ENCODE measurements at regions not wholly inside any gene's neighbourhood (a gene's known extent, or its start where the extent isn't known, plus 50 kb on each side); places are given as distances from the start of the nearest gene placed in this dataset.
"Not testable (repeated sequence)": the region's sequence is repeated elsewhere in the genome, so short reads cannot be mapped to it uniquely, and the experiment has no call there.

DNA sequence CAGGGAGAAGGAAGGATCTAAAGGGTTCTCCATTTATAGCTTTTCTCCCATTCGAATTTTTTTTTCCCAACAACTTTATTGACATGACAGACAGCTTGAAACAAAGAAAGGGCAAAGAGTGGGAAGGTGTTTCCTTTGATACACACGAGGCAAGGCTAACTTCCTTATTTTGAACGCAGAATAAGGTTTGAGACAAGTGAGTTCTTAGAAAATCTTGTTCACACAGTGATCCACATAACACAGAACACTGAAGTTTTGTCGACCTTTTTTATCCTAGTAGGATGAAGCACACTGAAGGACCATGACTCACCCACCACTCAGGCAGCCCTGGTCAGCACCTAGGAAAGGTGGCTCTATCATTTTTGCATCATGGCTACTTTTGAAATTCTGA, 425.8 kb upstream of the MDFIC2 start:
- no peak for DNase-seq (ENCODE audit: low read depth in 2 of 2)

DNA sequence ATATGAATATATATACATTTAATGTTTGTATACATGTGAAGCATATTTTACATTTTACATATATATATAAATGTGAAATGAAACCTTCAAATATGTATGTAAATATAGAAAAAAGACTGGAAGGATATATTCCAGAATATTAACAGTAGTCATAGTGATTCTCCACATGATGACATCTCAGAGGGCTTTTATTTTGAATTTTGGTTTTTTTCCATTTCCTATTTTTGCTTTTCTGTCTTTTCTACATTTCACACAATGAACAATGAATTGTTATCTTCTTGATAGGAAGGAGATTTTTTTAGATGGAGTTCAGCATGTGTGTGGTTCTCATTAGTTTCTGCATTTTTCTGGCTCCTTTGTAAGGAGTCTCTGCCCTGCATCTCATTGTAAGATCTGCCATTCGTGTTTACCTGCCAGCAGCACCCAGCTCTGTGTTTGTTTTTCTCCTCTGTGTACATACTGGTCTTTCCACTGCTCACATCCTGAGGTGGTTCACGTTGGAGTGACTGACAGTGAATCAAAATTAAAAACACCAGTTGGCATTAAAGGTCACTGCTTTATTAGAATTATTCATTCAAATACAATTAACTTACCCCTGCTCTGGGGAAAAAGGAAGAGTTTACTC, 425.3 kb upstream of the MDFIC2 start:
- no peak for DNase-seq (ENCODE audit: low read depth in 2 of 2)

DNA sequence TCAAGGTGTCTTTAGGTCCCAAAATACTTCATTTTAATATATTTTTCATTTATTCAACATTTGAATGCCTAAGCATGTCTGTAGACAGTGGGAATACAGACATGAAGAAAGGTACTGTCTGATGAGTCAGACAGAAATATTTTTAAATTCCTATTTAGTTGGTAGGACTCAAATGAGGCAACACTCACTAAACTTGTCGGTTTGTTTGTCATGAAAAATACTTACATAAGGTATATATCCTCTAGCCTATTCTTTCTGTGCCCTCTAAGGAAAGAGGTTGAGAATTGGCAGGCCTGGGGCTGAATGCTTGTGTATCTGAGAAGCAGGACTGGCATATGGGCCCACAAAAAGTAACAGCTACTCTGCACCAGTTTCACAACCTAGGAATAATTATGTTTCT, 423.6 kb upstream of the MDFIC2 start:
- DNase-seq (ENCODE audit: low read depth in 2 of 2), result no peak

DNA sequence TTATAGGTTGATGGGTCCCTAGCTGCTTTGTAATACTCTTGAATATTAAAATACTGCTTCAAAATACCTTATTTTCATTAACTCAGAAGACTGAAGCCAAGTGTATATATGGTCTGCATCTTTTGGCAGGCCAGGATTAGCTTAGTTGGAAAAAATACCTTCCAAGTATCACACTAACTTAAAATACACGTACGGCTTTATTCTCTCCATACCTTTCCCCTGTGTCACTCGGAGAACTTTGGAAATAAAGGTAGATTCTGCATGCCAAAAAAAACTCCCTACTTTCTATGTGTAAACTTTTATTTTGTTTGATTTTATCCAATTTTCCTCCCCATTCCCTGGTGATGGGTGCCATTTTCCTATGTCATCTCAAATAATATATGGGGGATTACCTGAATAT, 422.3 kb upstream of the MDFIC2 start:
- no peak for DNase-seq (ENCODE audit: low read depth in 2 of 2)

DNA sequence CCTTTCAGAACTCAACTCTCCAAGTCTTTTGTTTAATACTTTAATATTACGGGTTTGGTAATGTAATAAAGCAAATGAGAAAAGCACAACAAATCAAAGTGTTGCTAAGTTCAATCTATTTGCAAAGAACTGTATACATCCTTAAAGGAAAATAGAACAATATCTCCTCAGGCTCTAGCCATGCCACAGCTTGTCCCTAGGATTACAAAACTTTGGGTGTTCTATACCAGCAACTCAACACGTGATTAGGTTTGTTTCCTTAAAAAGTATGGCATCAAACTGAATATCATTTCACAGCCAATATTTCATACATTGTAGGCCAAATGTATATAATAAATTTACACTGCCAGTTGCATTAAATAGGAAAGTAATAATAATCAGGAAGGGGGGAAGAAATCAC, 418.6 kb upstream of the MDFIC2 start:
- no peak for DNase-seq (ENCODE audit: low read depth in 2 of 2)

DNA sequence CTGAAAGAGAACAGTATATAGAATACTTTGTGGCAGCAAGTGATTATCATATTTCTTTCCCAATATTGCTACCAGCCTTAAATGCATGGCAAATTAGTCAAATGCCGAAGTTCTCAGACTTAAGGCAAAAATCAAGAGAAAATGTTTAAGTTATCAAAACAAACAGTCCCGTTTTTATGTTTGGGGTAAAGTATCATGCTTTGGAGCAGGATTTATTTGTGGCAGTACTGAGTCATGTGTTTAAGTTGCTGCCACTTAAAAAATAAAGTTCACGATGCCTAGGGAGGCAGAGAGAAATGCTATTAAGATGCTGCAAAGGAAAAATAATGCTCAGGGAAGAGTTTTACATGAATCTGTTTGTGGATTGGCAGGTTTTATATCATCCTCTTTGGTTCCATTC, 417.4 kb upstream of the MDFIC2 start:
- no peak for DNase-seq (ENCODE audit: low read depth in 2 of 2)

DNA sequence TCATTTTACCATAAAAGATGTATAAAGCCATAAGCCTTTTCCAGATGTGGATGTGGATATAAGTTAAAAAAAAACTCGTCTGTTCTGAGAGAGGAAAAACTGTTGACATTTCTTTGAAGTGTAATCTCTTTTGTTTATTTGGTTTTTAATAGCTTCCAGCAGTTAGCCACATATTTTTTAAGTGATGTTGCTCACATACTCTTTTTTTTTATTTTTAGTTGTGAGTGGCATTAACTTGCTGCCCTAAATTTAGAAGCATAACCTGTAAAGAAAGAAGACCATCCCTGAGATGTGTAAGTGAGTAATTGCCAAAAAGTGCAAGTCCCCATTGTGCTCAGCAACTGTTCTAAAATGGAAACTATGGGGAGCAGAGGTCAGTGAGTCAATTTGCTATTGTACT, 415.9 kb upstream of the MDFIC2 start:
- no peak for DNase-seq (ENCODE audit: low read depth in 2 of 2)

DNA sequence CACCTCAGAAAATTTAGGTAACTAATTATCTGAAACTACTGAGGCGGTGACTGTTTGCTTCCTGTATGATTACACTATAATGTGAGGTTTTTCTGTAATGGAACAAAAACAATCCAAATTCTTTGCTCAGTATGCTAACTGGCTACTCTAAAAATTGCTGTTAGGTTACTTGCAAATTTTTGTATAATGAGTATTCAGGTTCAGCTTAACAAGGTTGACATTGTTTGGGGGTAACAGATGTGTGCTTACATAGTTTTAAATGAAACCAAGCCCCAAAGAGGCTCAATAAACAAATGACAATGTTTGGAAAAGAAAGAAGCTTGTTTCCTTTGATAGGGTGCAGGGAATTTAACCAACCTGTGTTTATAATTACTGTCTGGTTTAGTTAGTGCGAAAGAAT, 414.5 kb upstream of the MDFIC2 start:
- DNase-seq (ENCODE audit: low read depth in 2 of 2), result no peak

DNA sequence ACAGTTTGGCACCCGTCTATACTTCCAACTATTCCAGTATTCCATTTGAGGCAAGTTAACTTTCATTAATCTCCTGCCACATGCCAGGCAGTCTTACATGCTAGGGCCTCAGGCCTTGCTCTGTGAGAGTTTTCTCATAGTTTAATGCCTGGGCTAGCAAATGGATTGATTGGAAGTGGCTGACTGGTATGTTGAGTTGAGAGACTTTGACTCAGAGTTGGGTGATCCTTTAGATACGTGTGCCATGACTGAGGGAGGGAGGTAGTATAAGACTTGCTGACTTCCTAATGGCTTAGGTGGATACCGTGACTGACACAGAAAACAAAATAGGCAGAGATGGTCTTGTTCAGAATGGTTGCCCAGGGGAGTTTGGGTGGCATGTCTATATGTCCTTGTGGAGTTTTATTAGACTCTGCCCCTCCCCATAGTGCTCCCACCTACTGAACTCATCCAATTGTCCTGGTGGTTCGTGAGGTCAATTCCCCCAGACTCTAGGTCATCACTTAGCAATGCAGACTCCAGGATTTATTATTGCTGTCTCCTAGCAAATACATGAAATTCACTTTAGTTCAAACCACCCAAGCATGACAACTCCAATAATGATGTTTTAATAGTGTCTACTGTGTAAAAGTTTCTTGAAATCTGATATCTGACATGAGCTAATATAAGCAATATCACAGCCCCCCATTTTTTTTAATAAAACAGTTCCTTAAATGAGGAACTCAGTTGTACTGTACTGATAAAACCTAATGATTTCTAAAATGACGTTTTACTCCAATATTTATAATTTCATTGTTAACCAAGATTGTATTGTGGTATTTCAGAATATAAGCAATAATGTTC, 413.9 kb upstream of the MDFIC2 start:
- DNase-seq (ENCODE audit: low read depth in 2 of 2), result no peak

DNA sequence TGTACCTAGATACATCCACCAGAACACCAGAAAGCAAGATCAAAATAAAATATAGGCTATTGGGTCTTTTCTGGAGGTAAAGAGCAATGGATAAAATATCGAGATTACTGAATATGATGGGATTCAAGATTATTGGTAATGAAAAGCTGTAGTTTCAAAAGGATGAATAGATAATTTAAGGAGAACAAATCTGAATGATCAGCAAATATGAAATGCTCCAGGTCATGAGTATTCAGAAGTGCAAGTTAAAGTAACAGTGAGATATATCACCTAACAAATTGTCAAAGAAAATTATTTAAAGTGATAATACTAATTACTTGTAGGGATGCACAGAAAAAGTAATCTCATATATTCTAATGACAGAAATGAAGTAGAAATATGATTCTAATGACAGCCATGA, 409.6 kb upstream of the MDFIC2 start:
- no peak for DNase-seq (ENCODE audit: low read depth in 2 of 2)

DNA sequence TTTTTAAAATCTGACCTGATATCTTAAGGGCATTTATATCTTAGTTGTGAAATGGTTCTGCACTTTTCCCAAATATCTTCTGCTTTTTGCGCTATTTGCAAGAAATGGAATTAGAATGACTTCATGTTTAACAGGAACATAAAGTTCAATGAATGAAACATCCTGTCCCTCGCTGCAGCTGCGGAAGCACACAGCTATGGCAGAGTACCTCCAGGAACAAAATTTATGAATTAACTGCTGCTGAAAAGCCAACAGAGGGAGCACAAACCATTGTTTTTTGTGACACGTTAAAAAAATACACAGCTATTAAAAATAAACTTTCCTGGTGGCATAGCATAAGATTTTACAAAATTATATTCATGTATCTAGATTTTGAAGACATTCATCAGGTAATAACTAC, 404.4 kb upstream of the MDFIC2 start:
- no peak for DNase-seq (ENCODE audit: low read depth in 2 of 2)

DNA sequence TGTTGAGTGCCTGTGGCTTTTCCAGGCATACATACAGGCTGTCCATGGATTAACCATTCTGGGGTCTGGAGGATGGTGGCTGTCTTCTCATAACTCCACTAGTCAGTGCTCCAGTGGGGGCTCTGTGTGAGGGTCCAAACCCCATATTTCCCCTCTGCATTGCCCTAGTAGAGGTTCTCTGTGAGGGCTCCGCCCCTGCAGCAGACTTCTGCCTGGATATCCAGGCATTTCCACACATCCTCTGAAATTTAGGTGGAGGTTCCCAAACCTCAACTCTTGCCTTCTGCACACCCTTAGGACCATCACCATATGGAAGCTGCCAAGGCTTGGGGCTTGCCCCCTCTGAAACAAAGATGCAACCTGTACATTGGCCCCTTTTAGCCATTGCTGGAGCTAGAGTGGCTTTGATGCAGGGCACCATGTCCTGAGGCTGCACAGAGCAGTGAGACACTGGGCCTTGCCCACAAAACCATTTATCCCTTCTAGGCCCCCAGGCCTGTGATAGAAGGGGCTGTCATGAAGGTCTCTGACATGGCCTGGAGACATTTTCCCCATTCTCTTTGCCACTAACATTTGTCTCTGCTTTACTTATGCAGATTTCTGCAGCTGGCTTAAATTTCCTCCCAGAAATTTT, 400.1 kb upstream of the MDFIC2 start:
- DNase-seq (ENCODE audit: low read depth in 2 of 2), result no peak

DNA sequence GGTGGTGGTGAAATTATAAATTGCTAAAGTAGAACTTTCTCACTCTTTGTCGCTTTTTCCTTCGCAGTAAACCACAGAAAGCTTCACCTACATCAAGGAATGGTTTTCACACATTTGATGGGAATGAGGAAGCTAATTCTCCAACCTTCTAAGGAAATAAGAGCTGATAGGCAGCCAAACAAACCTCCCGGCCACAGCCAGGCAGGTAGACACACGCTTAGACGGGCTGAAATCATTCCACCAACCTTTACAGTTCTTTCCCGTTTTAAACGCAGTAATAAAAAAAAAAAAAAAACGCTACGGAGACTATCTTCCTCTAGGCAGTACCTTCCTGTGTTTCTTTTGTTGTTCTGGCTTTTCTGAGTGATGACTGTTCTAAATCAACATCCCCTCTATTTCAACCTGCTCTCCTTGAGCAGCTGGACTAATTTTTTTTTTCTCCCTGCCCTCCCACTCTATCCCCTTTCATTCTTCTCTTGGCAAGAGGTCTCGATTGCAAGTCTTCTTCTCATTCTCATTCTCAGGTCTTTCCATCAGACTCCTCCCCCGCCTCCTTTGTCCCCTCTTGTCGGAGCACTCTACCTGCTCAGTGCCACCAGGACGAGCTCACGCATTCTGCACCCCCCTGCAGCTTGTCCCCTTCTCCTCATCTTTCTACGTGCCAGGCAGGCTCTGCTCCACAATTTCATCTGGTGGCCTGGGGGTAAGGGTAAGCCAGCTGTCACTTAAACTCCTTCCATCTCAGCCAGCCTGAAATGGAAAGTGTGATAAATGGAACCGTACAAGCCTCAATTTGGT, 391.1 kb upstream of the MDFIC2 start:
- no peak for DNase-seq (ENCODE audit: low read depth in 2 of 2)

DNA sequence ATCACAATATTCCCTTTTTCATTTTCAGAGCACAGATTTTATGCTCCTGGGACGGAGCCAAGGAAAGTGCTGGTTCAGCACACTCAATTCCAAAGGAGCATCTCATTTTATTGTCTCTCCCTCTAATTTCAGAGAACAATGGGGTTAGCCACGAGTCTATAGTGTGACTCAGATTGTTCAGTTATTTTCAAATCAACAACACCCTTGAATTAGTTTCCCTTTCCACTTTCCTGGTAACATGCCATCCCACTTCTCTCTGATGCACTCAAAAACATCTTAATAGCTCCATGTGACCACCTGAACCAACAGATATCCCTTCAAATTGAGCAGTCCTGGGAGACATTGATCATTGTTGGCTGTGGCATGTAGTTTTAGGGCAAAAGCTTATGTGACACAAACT, 389.7 kb upstream of the MDFIC2 start:
- no peak for DNase-seq (ENCODE audit: low read depth in 2 of 2)

DNA sequence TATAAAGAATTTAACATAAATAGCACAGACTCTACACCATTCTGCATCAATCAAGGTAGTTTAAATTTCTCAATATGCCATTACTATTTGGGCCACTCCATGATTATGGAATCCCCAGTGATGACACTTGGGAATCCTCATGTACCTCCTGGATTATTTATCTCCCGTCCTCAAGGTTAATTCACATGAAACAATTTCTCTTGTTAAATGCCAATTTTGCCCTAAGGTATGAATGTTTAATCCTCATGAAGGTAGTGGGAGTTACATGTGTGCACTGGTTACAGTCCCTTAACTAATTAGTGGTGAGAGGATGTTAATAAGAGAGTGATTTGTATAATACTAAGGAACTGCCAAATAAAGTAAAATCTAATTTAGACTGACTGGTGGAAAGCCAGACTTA, 372.3 kb upstream of the MDFIC2 start:
- DNase-seq (ENCODE audit: low read depth in 2 of 2), result no peak

DNA sequence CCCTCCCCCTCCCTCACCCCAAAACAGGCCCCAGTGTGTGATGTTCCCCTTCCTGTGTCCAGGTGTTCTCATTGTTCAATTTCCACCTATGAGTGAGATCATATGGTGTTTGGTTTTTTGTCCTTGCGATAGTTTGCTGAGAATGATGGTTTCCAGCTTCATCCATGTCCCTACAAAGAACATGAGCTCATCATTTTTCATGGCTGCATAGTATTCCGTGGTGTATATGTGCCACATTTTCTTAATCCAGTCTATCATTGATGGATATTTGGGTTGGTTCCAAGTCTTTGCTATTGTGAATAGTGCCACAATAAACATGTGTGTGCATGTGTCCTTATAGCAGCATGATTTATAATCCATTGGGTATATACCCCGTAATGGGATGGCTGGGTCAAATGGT, 363.4 kb upstream of the MDFIC2 start:
- not testable (repeated sequence) for DNase-seq (ENCODE audit: low read depth in 2 of 2)

DNA sequence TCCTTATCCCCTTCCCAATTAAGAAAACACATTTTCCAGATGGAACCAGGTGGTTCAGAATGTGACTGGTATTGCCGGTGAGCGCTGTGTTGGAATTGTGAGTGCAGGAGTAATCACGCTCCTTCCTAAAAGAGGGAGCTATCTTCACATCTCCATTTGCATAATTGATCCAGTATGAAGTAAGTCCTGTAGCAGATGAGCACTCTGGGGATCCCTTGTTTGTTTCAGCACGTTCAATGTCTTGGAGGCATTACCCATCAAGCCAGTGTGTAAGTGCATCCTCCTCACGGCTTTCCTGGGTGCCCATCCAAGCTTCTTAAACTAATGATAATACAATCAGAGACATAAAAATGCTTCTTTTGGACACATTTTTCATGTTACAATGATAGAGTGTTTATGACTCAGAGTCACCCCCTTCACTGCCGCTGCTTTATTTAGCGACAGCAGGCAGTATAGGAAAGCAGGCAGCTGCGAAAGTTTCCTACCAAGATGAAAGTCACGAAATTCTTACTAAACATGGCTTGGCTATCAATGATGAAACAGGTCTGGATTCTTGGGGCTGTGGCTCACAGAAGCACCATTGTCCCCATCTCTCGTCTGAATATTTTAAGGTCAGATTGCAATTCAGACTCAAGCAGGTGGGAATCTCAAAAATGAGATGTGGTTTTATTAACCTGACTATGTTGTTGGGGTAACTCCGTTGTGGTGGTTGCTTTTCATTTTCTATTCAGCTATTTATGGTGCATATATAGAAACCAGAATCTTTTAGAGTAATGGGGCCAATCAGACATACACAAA, 346.3 kb upstream of the MDFIC2 start:
- no peak for DNase-seq (ENCODE audit: low read depth in 2 of 2)

DNA sequence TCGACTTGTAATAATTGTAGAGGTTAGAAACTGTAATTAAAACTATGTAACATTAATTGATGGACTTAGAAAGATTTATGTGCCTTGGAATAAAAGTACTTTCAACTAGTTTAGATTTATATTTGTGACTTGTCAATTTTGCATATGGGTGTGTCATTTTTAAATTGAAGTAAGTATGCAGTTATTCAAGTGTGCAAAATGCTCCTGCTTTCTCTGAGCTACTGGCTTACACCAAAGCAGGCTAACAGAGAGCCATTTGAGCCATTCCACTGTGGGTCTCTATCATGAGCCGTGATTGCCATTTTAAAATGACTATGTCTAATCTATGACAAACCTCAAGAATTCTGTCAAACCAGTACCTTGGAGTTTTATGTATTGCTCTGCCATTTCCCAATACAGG, 345.0 kb upstream of the MDFIC2 start:
- DNase-seq (ENCODE audit: low read depth in 2 of 2), result no peak

DNA sequence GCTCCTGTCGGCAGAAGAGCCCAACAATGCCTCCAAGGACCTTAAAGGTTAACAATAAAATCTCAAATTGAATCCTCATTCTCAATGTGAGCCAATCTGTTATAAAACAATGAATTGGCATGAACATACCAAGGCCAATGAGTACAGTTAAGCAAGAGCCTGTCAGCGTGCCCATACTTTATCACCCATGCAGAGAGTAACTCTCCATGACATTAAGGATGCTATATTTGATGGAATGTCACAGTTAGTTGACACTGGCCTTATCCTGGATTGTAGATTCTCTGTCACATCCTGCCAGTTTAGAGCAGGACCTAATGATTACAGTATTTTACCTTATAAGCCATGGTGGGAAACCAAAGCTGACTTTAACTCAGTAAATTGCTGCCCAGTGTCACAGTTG, 335.4 kb upstream of the MDFIC2 start:
- DNase-seq (ENCODE audit: low read depth in 2 of 2), result no peak

DNA sequence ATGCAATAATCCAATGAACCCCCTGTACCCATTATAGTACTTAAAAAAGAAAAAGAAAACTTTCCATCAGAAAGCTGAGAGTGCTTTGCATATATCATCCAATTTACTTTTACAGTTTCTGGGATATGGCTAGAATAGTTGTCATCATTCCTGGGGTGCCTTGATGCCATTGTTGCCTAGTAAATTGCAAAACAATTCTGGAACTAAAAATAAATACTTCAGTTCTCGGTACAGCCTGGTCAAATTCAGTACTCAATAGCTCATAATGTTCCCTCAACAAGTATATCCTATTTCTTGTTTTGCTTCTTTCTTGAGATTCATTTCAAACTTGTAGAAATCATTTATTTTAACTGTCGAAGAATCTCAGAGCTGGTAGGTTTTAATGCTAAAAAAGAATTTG, 334.7 kb upstream of the MDFIC2 start:
- no peak for DNase-seq (ENCODE audit: low read depth in 2 of 2)

DNA sequence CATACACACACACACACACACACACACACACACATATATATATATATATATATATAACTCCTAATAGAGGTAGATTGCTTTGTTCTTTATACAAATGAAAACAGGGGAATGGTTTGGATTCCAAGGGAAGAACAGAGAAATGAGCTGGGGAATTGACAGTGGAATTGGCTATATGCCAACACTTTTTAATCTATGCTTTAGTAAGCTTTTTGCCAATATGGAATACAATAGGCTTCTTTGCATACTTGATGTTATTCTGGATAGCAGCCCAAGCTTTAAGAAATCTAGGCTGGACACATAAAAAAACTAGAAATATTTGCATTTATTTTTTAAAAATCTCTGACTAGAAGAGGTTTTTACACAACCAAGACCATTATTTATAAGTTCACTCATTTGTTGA, 334.2 kb upstream of the MDFIC2 start:
- no peak for DNase-seq (ENCODE audit: low read depth in 2 of 2)

DNA sequence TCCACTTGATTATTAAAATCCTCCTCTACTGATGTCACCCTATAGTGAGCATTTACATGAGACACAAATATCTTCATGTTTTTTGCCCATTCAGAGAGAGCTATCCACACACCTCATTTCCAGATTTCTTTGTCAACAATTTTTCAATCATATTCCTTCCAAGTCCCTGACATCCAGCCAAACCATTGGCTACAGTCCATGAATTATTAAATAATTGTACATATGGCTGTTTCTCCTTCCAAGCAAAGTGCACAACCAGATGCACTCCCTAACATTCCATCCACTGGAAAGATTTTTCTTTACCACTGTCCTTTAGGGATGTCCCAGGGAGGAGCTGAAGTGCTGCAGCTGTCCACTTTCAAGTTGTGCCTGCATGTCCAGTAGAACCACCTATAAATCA, 328.0 kb upstream of the MDFIC2 start:
- no peak for DNase-seq (ENCODE audit: low read depth in 2 of 2)

Data from stimulated activated CD8-positive, alpha-beta memory T cell treated with anti-CD3 and anti-CD28 coated beads, Interleukin-15, amount 100 ng/mL, for 4 hours (primary cell).